CD4-positive, alpha-beta T cell treated with Interferon alpha-2 for 1 hour (primary cell): ENCODE measurements at regions not wholly inside any gene's neighbourhood (a gene's known extent, or its start where the extent isn't known, plus 50 kb on each side); places are given as distances from the start of the nearest gene placed in this dataset.
"Not testable (repeated sequence)": the region's sequence is repeated elsewhere in the genome, so short reads cannot be mapped to it uniquely, and the experiment has no call there.

Experiments
- DNase-seq, 2 donors: peaks; one replicate each; pipeline ENCODE4 v3.0.0-alpha.2; 2020 to 2022

- DNase-seq = not testable (repeated sequence)
Observed at GRCh38 chr2:101645886-101646285, 51.6 kb upstream of the MAP4K4 start.

GRCh38 chr2:101644842-101645383 lies 52.6 kb upstream of the MAP4K4 start:
- no peak for DNase-seq

GRCh38 chr2:101643004-101643524 lies 54.4 kb upstream of the MAP4K4 start:
- no peak for DNase-seq

GRCh38 chr2:101638817-101639605 lies 58.5 kb upstream of the MAP4K4 start:
- DNase-seq = no peak

GRCh38 chr2:101638181-101638711 lies 59.3 kb upstream of the MAP4K4 start:
- no peak for DNase-seq

- DNase-seq = no peak
Observed at GRCh38 chr2:101630224-101630949, 67.1 kb upstream of the MAP4K4 start.

GRCh38 chr2:101628030-101628392 lies 69.5 kb upstream of the MAP4K4 start:
- DNase-seq = no peak

GRCh38 chr2:101627285-101628029 lies 70.0 kb upstream of the MAP4K4 start:
- peak in 1 of 2 donors; percentile 27 for DNase-seq

GRCh38 chr2:101625814-101626213 lies 71.7 kb upstream of the MAP4K4 start:
- DNase-seq = not testable (repeated sequence)

GRCh38 chr2:101625387-101625786 lies 72.1 kb upstream of the MAP4K4 start:
- peak in 1 of 2 donors; percentile 37 for DNase-seq

- no peak for DNase-seq
Observed at GRCh38 chr2:101624706-101625332, 72.7 kb upstream of the MAP4K4 start.

- DNase-seq = peak; percentile 57 to 63
Observed at GRCh38 chr2:101623031-101623521, 74.4 kb upstream of the MAP4K4 start.

- peak in 1 of 2 donors; percentile 12 for DNase-seq
Observed at GRCh38 chr2:101622210-101623030, 75.1 kb upstream of the MAP4K4 start.

- peak in 1 of 2 donors; percentile 22 for DNase-seq
Observed at GRCh38 chr2:101619191-101619591, 78.3 kb upstream of the MAP4K4 start.

GRCh38 chr2:101617796-101618195 lies 79.7 kb upstream of the MAP4K4 start:
- no peak for DNase-seq

- no peak for DNase-seq
Observed at GRCh38 chr2:101617188-101617587, 80.3 kb upstream of the MAP4K4 start.

- DNase-seq = no peak
Observed at GRCh38 chr2:101614127-101614759, 83.3 kb upstream of the MAP4K4 start.

GRCh38 chr2:101613056-101613704 lies 84.3 kb upstream of the MAP4K4 start:
- DNase-seq = no peak

- no peak for DNase-seq
Observed at GRCh38 chr2:101612019-101612418, 85.5 kb upstream of the MAP4K4 start.

- DNase-seq = no peak
Observed at GRCh38 chr2:101610750-101611315, 86.7 kb upstream of the MAP4K4 start.
